Glutamatergic neuron (in vitro differentiated cells): ENCODE measurements at regions not wholly inside any gene's neighbourhood (a gene's known extent, or its start where the extent isn't known, plus 50 kb on each side); places are given as distances from the start of the nearest gene placed in this dataset.

ENCODE experiments used
- DNase-seq: peaks from one replicate; pipeline ENCODE4 v3.0.0; 2022
- H3K27ac Mint-ChIP-seq: one replicate; pipeline ENCODE4 v1.8.0; 2020; ENCODE audit warnings: mild to moderate bottlenecking, mixed read lengths, inconsistent platforms; ENCODE audit not compliant: unreplicated experiment
- H3K27me3 Mint-ChIP-seq: one replicate; pipeline ENCODE4 v1.8.0; 2020; ENCODE audit warnings: mild to moderate bottlenecking, moderate library complexity, mixed read lengths, inconsistent platforms; ENCODE audit not compliant: unreplicated experiment
- H3K36me3 Mint-ChIP-seq: one replicate; pipeline ENCODE4 v1.8.0; 2020; ENCODE audit warnings: mild to moderate bottlenecking, mixed read lengths, inconsistent platforms; ENCODE audit not compliant: unreplicated experiment
- H3K4me1 Mint-ChIP-seq: one replicate; pipeline ENCODE4 v1.8.0; 2020; ENCODE audit warnings: mild to moderate bottlenecking, low read depth, mixed read lengths, inconsistent platforms; ENCODE audit not compliant: unreplicated experiment
- H3K4me3 Mint-ChIP-seq: one replicate; pipeline ENCODE4 v1.8.0; 2020; ENCODE audit warnings: mild to moderate bottlenecking, mixed read lengths, inconsistent platforms; ENCODE audit not compliant: unreplicated experiment
- H3K9me3 Mint-ChIP-seq: one replicate; pipeline ENCODE4 v1.8.0; 2020; ENCODE audit warnings: mild to moderate bottlenecking, moderate library complexity, mixed read lengths, inconsistent platforms; ENCODE audit not compliant: unreplicated experiment
- CTCF ChIP-seq: fragments of 200-600 bp; sonication (generic); IDR thresholded peaks from one replicate; pipeline ENCODE4 v1.5.0; 2021; ENCODE audit not compliant: partially characterized antibody, unreplicated experiment

GRCh38 chr6:169938731-169939130, 187.3 kb downstream of the ERMARD start:
- no peak for DNase-seq
- Mint-ChIP-seq H3K36me3 (peaks cover 6% of the 10 kb centered on the region), H3K9me3 (peaks cover 2% of the 10 kb centered on the region), H3K27me3 (peaks cover 5% of the 10 kb centered on the region), H3K4me1 (peaks cover 5% of the 10 kb centered on the region), H3K4me3 (no peak overlapping the region), H3K27ac (no peak overlapping the region)
- no peak for TF ChIP-seq CTCF

- Mint-ChIP-seq H3K9me3 (peaks cover 2% of the 10 kb centered on the region), H3K4me1 (peaks cover 5% of the 10 kb centered on the region), H3K4me3 (no peak overlapping the region), H3K36me3 (peaks cover 3% of the 10 kb centered on the region), H3K27me3 (peaks cover 5% of the 10 kb centered on the region), H3K27ac (no peak overlapping the region)
- TF ChIP-seq CTCF, result no peak
- no peak for DNase-seq
These were observed 186.9 kb downstream of the ERMARD start for GRCh38 chr6:169938262-169938701.

- TF ChIP-seq CTCF, result no peak
- H3K9me3 Mint-ChIP-seq, result peaks cover 2% of the 10 kb centered on the region
- H3K27ac Mint-ChIP-seq, result no peak overlapping the region
- peaks cover 7% of the 10 kb centered on the region for H3K27me3 Mint-ChIP-seq
- DNase-seq, result no peak
- H3K4me1 Mint-ChIP-seq, result peaks cover 5% of the 10 kb centered on the region
- H3K36me3 Mint-ChIP-seq, result no peaks in the 10 kb centered on the region
- H3K4me3 Mint-ChIP-seq, result no peak overlapping the region
These were observed 186.2 kb downstream of the ERMARD start for GRCh38 chr6:169937389-169938261.

- H3K4me1 Mint-ChIP-seq, result peaks cover 5% of the 10 kb centered on the region
- no peak overlapping the region for H3K4me3 Mint-ChIP-seq
- H3K27ac Mint-ChIP-seq, result no peak overlapping the region
- H3K9me3 Mint-ChIP-seq, result peaks cover 2% of the 10 kb centered on the region
- no peaks in the 10 kb centered on the region for H3K36me3 Mint-ChIP-seq
- DNase-seq, result no peak
- TF ChIP-seq CTCF, result no peak
- H3K27me3 Mint-ChIP-seq, result peaks cover 7% of the 10 kb centered on the region
These were observed 185.0 kb downstream of the ERMARD start for GRCh38 chr6:169936355-169936975.

GRCh38 chr6:169935861-169936260, 184.4 kb downstream of the ERMARD start:
- DNase-seq, result no peak
- Mint-ChIP-seq H3K27me3 (peaks cover 7% of the 10 kb centered on the region), H3K4me3 (no peak overlapping the region), H3K27ac (no peak overlapping the region), H3K4me1 (peaks cover 4% of the 10 kb centered on the region), H3K9me3 (peaks cover 2% of the 10 kb centered on the region), H3K36me3 (no peaks in the 10 kb centered on the region)
- TF ChIP-seq CTCF, result no peak
